GM12878 (cell line): ENCODE measurements at regions not wholly inside any gene's neighbourhood (a gene's known extent, or its start where the extent isn't known, plus 50 kb on each side); places are given as distances from the start of the nearest gene placed in this dataset.

Experiments
- CTCF ChIP-seq, 3 experiments: IDR thresholded peaks in 2 of 3; conservative IDR thresholded peaks in 1 of 3; 2 replicates each; pipeline ENCODE4 v1.5.1; 2011; ENCODE audit warnings: low read depth in 3 of 3, low read length in 3 of 3, mild to moderate bottlenecking in 3 of 3, control low read depth in 2 of 3, moderate library complexity in 2 of 3, inconsistent platforms in 1 of 3, mixed read lengths in 1 of 3; ENCODE audit not compliant: control insufficient read depth in 2 of 3, insufficient read depth in 1 of 3; ENCODE audit errors: extremely low read depth in 1 of 3
- POU2F2 ChIP-seq: IDR thresholded peaks from 3 replicates; pipeline ENCODE4 v1.6.1; 2011; ENCODE audit warnings: low read depth, mild to moderate bottlenecking, low read length, borderline replicate concordance
- SIN3A ChIP-seq: IDR thresholded peaks from 2 replicates; pipeline ENCODE4 v1.6.1; 2012; ENCODE audit warnings: low read depth, low read length, improper control_type of control experiment
- SMC3 ChIP-seq: IDR thresholded peaks from 2 replicates; pipeline ENCODE4 v1.6.1; 2011; ENCODE audit warnings: low read length, improper control_type of control experiment, borderline replicate concordance
- SRF ChIP-seq, 2 experiments: IDR thresholded peaks; 2 replicates each; pipeline ENCODE4 v1.6.1; 2011; ENCODE audit warnings: low read depth in 2 of 2, low read length in 2 of 2, mild to moderate bottlenecking in 1 of 2, moderate library complexity in 1 of 2
- TAF1 ChIP-seq: IDR thresholded peaks from 2 replicates; pipeline ENCODE4 v1.6.1; 2011; ENCODE audit warnings: mild to moderate bottlenecking, low read depth, low read length, borderline replicate concordance
- TCF12 ChIP-seq: IDR thresholded peaks from 2 replicates; pipeline ENCODE4 v1.6.1; 2011; ENCODE audit warnings: low read depth, mild to moderate bottlenecking, low read length
- USF2 ChIP-seq: IDR thresholded peaks from 2 replicates; pipeline ENCODE4 v1.6.1; 2011; ENCODE audit warnings: low read depth, low read length, improper control_type of control experiment, borderline replicate concordance

- TF ChIP-seq CTCF (IDR thresholded peaks at IDR 0.05 in 2 of 3, conservative IDR thresholded peaks at IDR 0.05 in 1 of 3; ENCODE audit: control insufficient read depth in 2 of 3, extremely low read depth in 1 of 3, insufficient read depth in 1 of 3, low read depth in 3 of 3, low read length in 3 of 3) = no peak
- no peak for TF ChIP-seq SMC3
- TF ChIP-seq POU2F2 = no peak
- no peak for TF ChIP-seq SIN3A
- TF ChIP-seq TAF1 = no peak
- no peak for TF ChIP-seq USF2
- TF ChIP-seq TCF12 = no peak
- no peak for TF ChIP-seq SRF (IDR thresholded peaks at IDR 0.05; ENCODE audit: low read depth in 2 of 2, low read length in 2 of 2)
These were observed 393.6 kb downstream of the BTBD3 start for GRCh38 chr20:12311094-12311865.
